Heart left ventricle (tissue), 13 donors: ENCODE measurements at regions not wholly inside any gene's neighbourhood (a gene's known extent, or its start where the extent isn't known, plus 50 kb on each side); places are given as distances from the start of the nearest gene placed in this dataset.

Source experiments
- POLR2A ChIP-seq, 2 donors: fragments of 450-650 bp; IDR thresholded peaks; one replicate each; pipeline ENCODE4 v1.6.1; 2017; ENCODE audit warnings: antibody characterized with exemption in 2 of 2, mild to moderate bottlenecking in 2 of 2, moderate library complexity in 2 of 2
- TF ChIP-seq, protein P1 (sequence below), 12 donors: fragments of 200-600 bp; sonication (generic) in 4 of 12; IDR thresholded peaks; one replicate each; pipeline versions ENCODE4 v1.5.0 to v1.8.0; 2018 to 2022; ENCODE audit warnings: antibody characterized with exemption in 12 of 12, mild to moderate bottlenecking in 5 of 12
- donor health status: ischemic (EF 13 %, LVEDD 7.1; RV severe dilation, severe dysfunction).
- donor health status: DM: no; HTN: yes; CAD: no.
- donor health status: DM: no; HTN: no; CAD: no.
- donor health status: ischemic (EF 25% LVEDD 6.9; RV normal size, moderate dysfunction).
- donor health status: ischemic (EF 25% LVEDD 5.7; RV mildly dilated, moderate dysfunction).
- donor health status: ischemic (EF 35%, LVEDD 5.7; RV mildly dilated, moderate dysfunction).
- donor health status: nonischemic (EF 11% LVEDD 7.7; RV severe dilation, severe dysfunction).
- donor health status: DM: yes; HTN: yes; CAD: no.
- donor health status: PGD.
- donor health status: ischemic (EF 29% LVEDD 5.4; RV normal size, mild dysfunction).
- donor health status: nonischemic (EF 23%, LVEDD 6.1; RV moderate dilation, normal function).

GRCh38 chrX:35025820-35026219 lies 83.2 kb downstream of the FAM47B start:
- TF ChIP-seq, protein P1, sequence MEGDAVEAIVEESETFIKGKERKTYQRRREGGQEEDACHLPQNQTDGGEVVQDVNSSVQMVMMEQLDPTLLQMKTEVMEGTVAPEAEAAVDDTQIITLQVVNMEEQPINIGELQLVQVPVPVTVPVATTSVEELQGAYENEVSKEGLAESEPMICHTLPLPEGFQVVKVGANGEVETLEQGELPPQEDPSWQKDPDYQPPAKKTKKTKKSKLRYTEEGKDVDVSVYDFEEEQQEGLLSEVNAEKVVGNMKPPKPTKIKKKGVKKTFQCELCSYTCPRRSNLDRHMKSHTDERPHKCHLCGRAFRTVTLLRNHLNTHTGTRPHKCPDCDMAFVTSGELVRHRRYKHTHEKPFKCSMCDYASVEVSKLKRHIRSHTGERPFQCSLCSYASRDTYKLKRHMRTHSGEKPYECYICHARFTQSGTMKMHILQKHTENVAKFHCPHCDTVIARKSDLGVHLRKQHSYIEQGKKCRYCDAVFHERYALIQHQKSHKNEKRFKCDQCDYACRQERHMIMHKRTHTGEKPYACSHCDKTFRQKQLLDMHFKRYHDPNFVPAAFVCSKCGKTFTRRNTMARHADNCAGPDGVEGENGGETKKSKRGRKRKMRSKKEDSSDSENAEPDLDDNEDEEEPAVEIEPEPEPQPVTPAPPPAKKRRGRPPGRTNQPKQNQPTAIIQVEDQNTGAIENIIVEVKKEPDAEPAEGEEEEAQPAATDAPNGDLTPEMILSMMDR (IDR thresholded peaks at IDR 0.05): no peak
- no peak for TF ChIP-seq POLR2A (IDR thresholded peaks at IDR 0.05)
